H1 (cell line): ENCODE measurements at regions not wholly inside any gene's neighbourhood (a gene's known extent, or its start where the extent isn't known, plus 50 kb on each side); places are given as distances from the start of the nearest gene placed in this dataset.

Experiments
- CTCF ChIA-PET: fragments of 300-600 bp; sonication (Branson Sonifier 250); formaldehyde crosslinking; loops from one replicate; lab custom pipeline; 2021; ENCODE audit not compliant: partially characterized antibody; lab: Charles Lee
- POLR2A ChIA-PET: fragments of 300-600 bp; sonication (Branson Sonifier 250); formaldehyde crosslinking; loops from one replicate; lab custom pipeline; 2021; ENCODE audit warnings: inconsistent platforms; ENCODE audit not compliant: partially characterized antibody; lab: Charles Lee
- DNase-seq, 2 experiments: peaks; one replicate each; pipeline versions ENCODE4 v3.0.0 to v3.0.0-alpha.2; 2010 to 2022; ENCODE audit warnings: low spot score in 2 of 2, low read depth in 1 of 2, mixed read lengths in 1 of 2
- FAIRE-seq: peaks from 2 replicates; lab custom pipeline; 2011; peaks lifted over from hg19 to GRCh38; lab: Jason Lieb, UNC
- H2AFZ ChIP-seq: 2 replicates; pipeline ENCODE4 v1.8.1; 2012; ENCODE audit warnings: low read length, inconsistent platforms
- H2AK5ac ChIP-seq: 2 replicates; pipeline ENCODE4 v1.6.1; 2013; ENCODE audit warnings: low read depth, low read length
- H2BK120ac ChIP-seq: replicated peaks from 2 replicates; pipeline ENCODE3; 2013; ENCODE audit warnings: low read depth, low read length, inconsistent platforms
- H2BK12ac ChIP-seq: 2 replicates; pipeline ENCODE4 v1.6.1; 2013; ENCODE audit warnings: low read depth, low read length
- H2BK15ac ChIP-seq: 2 replicates; pipeline ENCODE4 v1.6.1; 2013; ENCODE audit warnings: low read length
- H2BK20ac ChIP-seq: 2 replicates; pipeline ENCODE4 v1.6.1; 2013; ENCODE audit warnings: low read length
- H2BK5ac ChIP-seq: 2 replicates; pipeline ENCODE4 v1.6.1; 2013; ENCODE audit warnings: low read depth, low read length
- H3K14ac ChIP-seq: 2 replicates; pipeline ENCODE4 v1.6.1; 2013; ENCODE audit warnings: inconsistent platforms; ENCODE audit not compliant: insufficient read length
- H3K18ac ChIP-seq: 2 replicates; pipeline ENCODE4 v1.6.1; 2013; ENCODE audit warnings: low read length; ENCODE audit errors: extremely low read depth
- H3K23ac ChIP-seq: 2 replicates; pipeline ENCODE4 v1.6.1; 2013; ENCODE audit warnings: inconsistent platforms; ENCODE audit not compliant: insufficient read length
- H3K23me2 ChIP-seq: 2 replicates; pipeline ENCODE4 v1.6.1; 2013; ENCODE audit warnings: low read depth, low read length
- H3K27ac ChIP-seq: 2 replicates; pipeline ENCODE4 v1.6.1; 2011; ENCODE audit warnings: low read depth, low read length, inconsistent platforms
- H3K27me3 ChIP-seq, 4 experiments: replicated peaks in 1 of 4; 1 replicate in 1 of 4; 2 replicates in 3 of 4; pipeline versions ENCODE4 v1.6.1 to v1.8.1; 2011 to 2013; ENCODE audit warnings: low read length in 3 of 4, mild to moderate bottlenecking in 3 of 4, inconsistent platforms in 2 of 4, mixed read lengths in 2 of 4, moderate library complexity in 1 of 4; ENCODE audit not compliant: control insufficient read depth in 3 of 4, insufficient read depth in 3 of 4; ENCODE audit errors: extremely low read depth in 1 of 4
- H3K36me3 ChIP-seq, 4 experiments: 2 replicates each; pipeline versions ENCODE4 v1.6.1 to v1.8.1; 2011 to 2013; ENCODE audit warnings: mild to moderate bottlenecking in 4 of 4, low read length in 3 of 4, moderate library complexity in 2 of 4, control low read depth in 1 of 4, inconsistent platforms in 1 of 4; ENCODE audit not compliant: insufficient read depth in 4 of 4, control insufficient read depth in 2 of 4
- H3K4ac ChIP-seq: replicated peaks from 2 replicates; pipeline ENCODE3; 2013; ENCODE audit warnings: low read length, low read depth, mixed read lengths, inconsistent platforms; ENCODE audit not compliant: insufficient read length
- H3K4me1 ChIP-seq, 4 experiments: replicated peaks in 1 of 4; 1 replicate in 1 of 4; 2 replicates in 3 of 4; pipeline versions ENCODE4 v1.6.1 to v1.8.1; 2011 to 2013; ENCODE audit warnings: low read length in 3 of 4, inconsistent platforms in 2 of 4, mixed read lengths in 1 of 4; ENCODE audit not compliant: insufficient read depth in 4 of 4, control insufficient read depth in 3 of 4
- H3K4me2 ChIP-seq, 2 experiments: 2 replicates each; pipeline versions ENCODE4 v1.6.1 to v1.8.1; 2011 to 2013; ENCODE audit warnings: low read depth in 2 of 2, low read length in 2 of 2, control low read depth in 1 of 2, inconsistent platforms in 1 of 2, mild to moderate bottlenecking in 1 of 2; ENCODE audit not compliant: insufficient read depth in 1 of 2
- H3K4me3 ChIP-seq, 4 experiments: fragments of 200-600, 300-600 bp in 1 of 4; sonication (generic), shearing (Covaris generic), sonication (Bioruptor Twin) in 1 of 4; 2 replicates each; pipeline versions ENCODE4 v1.5.1 to v1.8.1; 2011 to 2016; ENCODE audit warnings: low read length in 4 of 4, low read depth in 3 of 4, control low read depth in 2 of 4, inconsistent platforms in 2 of 4, mild to moderate bottlenecking in 2 of 4, mixed read lengths in 1 of 4, moderate library complexity in 1 of 4; ENCODE audit not compliant: insufficient read depth in 2 of 4; ENCODE audit errors: extremely low read depth in 1 of 4
- H3K56ac ChIP-seq: replicated peaks from 2 replicates; pipeline ENCODE3; 2013; ENCODE audit warnings: low read depth, mild to moderate bottlenecking, mixed read lengths, low read length, inconsistent platforms; ENCODE audit not compliant: insufficient read length
- H3K79me1 ChIP-seq: 2 replicates; pipeline ENCODE4 v1.6.1; 2013; ENCODE audit warnings: low read depth, low read length, control low read depth
- H3K79me2 ChIP-seq, 2 experiments: 2 replicates each; pipeline versions ENCODE4 v1.6.1 to v1.8.1; 2012 to 2013; ENCODE audit warnings: low read length in 2 of 2, mild to moderate bottlenecking in 2 of 2, inconsistent platforms in 1 of 2; ENCODE audit not compliant: insufficient read depth in 2 of 2, control insufficient read depth in 1 of 2
- H3K9ac ChIP-seq, 4 experiments: replicated peaks in 1 of 4; 1 replicate in 1 of 4; 2 replicates in 3 of 4; pipeline versions ENCODE4 v1.6.1 to v1.8.1; 2011 to 2013; ENCODE audit warnings: low read depth in 3 of 4, low read length in 3 of 4, control low read depth in 2 of 4, mild to moderate bottlenecking in 2 of 4, moderate library complexity in 2 of 4, inconsistent platforms in 1 of 4; ENCODE audit errors: extremely low read depth in 1 of 4
- H3K9me3 ChIP-seq, 2 experiments: 2 replicates each; pipeline versions ENCODE4 v1.6.1 to v1.8.1; 2012 to 2013; ENCODE audit warnings: mild to moderate bottlenecking in 2 of 2, moderate library complexity in 2 of 2, control low read depth in 1 of 2, inconsistent platforms in 1 of 2, low read depth in 1 of 2, low read length in 1 of 2, mixed read lengths in 1 of 2; ENCODE audit not compliant: insufficient read depth in 2 of 2
- H4K20me1 ChIP-seq, 2 experiments: replicated peaks in 1 of 2; 2 replicates each; pipeline versions ENCODE3 to v1.8.1; 2011 to 2013; ENCODE audit warnings: inconsistent platforms in 2 of 2, low read length in 2 of 2, mild to moderate bottlenecking in 1 of 2; ENCODE audit not compliant: insufficient read depth in 2 of 2, control insufficient read depth in 1 of 2
- H4K5ac ChIP-seq: 2 replicates; pipeline ENCODE4 v1.6.1; 2013; ENCODE audit warnings: low read length, low read depth, mixed read lengths, inconsistent platforms; ENCODE audit not compliant: insufficient read length
- H4K8ac ChIP-seq: 2 replicates; pipeline ENCODE4 v1.8.0; 2013; ENCODE audit warnings: mild to moderate bottlenecking, moderate library complexity, low read length, inconsistent platforms; ENCODE audit not compliant: insufficient read depth; ENCODE audit errors: extremely low read depth
- H4K91ac ChIP-seq: replicated peaks from 2 replicates; pipeline ENCODE3; 2013; ENCODE audit warnings: low read length, mixed read lengths, inconsistent platforms; ENCODE audit not compliant: insufficient read length
- GABPA ChIP-seq: IDR thresholded peaks from 2 replicates; pipeline ENCODE4 v1.6.1; 2011; ENCODE audit warnings: mild to moderate bottlenecking, low read length, moderate library complexity, borderline replicate concordance; ENCODE audit not compliant: insufficient read depth
- JUND ChIP-seq: IDR thresholded peaks from 2 replicates; pipeline ENCODE4 v1.6.1; 2011; ENCODE audit warnings: mild to moderate bottlenecking, improper control_type of control experiment, low read length
- KDM1A ChIP-seq: fragments of 200-600, 300-600 bp; sonication (generic); IDR thresholded peaks from 2 replicates; pipeline ENCODE4 v1.7.1; 2016; ENCODE audit warnings: mild to moderate bottlenecking, low read length, borderline replicate concordance
- MAFK ChIP-seq: IDR thresholded peaks from 2 replicates; pipeline ENCODE4 v1.6.1; 2012; ENCODE audit warnings: low read depth, mild to moderate bottlenecking, improper control_type of control experiment, low read length
- NANOG ChIP-seq: IDR thresholded peaks from 2 replicates; pipeline ENCODE4 v1.6.1; 2011; ENCODE audit warnings: low read length, low read depth, mild to moderate bottlenecking, inconsistent platforms; ENCODE audit not compliant: insufficient read depth, poor library complexity, severe bottlenecking
- POLR2AphosphoS5 ChIP-seq: IDR thresholded peaks from 2 replicates; pipeline ENCODE4 v1.6.1; 2011; ENCODE audit warnings: low read depth, low read length
- POU5F1 ChIP-seq: IDR thresholded peaks from 2 replicates; pipeline ENCODE4 v1.6.1; 2011; ENCODE audit warnings: low read depth, mild to moderate bottlenecking, low read length, moderate library complexity
- SP1 ChIP-seq: IDR thresholded peaks from 2 replicates; pipeline ENCODE4 v1.6.1; 2011; ENCODE audit warnings: low read depth, low read length
- SP2 ChIP-seq: IDR thresholded peaks from 2 replicates; pipeline ENCODE4 v1.6.1; 2012; ENCODE audit warnings: mild to moderate bottlenecking, low read length, inconsistent platforms
- TCF12 ChIP-seq: IDR thresholded peaks from 2 replicates; pipeline ENCODE4 v1.6.1; 2011; ENCODE audit warnings: low read depth, mild to moderate bottlenecking, low read length
- WGBS, 2 experiments: shearing (Covaris generic) in 1 of 2; methylation state at CpG; one replicate each; pipeline versions ENCODE4 v1.1.6 to v1.1.7; 2013 to 2015; ENCODE audit warnings: low lambda C conversion rate in 2 of 2, mixed read lengths in 2 of 2, inconsistent platforms in 1 of 2, low coverage in 1 of 2, missing lambda C conversion rate in 1 of 2; ENCODE audit not compliant: insufficient replicate concordance in 2 of 2, insufficient coverage in 1 of 2, insufficient read length in 1 of 2; ENCODE audit errors: extremely low coverage in 1 of 2, missing lambda C conversion rate in 1 of 2; 5-methylcytosine and 5-hydroxymethylcytosine counted together

DNA sequence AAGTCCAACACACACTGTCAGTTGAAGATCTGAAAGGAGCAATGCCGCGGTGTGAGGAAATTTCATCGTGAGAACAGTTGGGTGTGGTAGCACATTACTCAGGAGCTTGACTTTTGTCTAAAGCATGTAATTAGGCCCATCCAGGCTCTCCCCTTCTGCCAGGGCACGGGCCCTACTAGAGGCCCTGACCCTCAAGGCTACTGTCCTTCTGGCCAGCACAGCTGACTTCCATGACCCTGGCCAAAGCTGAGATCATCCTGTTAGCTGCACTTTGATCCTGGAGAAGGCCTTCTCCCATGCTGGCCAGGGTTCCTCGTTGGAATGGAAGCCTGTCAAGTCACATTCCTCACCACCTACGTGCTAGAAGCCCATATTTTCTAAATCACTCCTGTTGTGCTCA, 77.8 kb upstream of the SLC1A3 start:
- CTCF ChIA-PET, result interaction anchor here (0.5 to 1.2 kb wide), 3 partner anchors 90 to 126 kb away, joined by 3 read pairs; no protein-coding TSS in a partner anchor

More for the DNA sequence above, 77.8 kb upstream of the SLC1A3 start:
- no peak overlapping the region for H3K4me2 ChIP-seq
- DNase-seq (no peak), FAIRE-seq (no peak)
- H4K20me1 ChIP-seq, result peaks cover 0 to under 1% of the 10 kb centered on the region in 2 experiments
- no peaks in the 10 kb centered on the region for H3K4me1 ChIP-seq
- no peak overlapping the region for H2BK5ac ChIP-seq
- no peak overlapping the region for H2BK120ac ChIP-seq
- POLR2A ChIA-PET, result no interaction called here
- H4K91ac ChIP-seq, result no peak overlapping the region
- 88% methylated on average over 5 of the region's 6 CpGs; no CpG with 5 or more reads in 1 of the 2 experiments for WGBS, 2 experiments
- H3K4me3 ChIP-seq, result no peak overlapping the region
- H3K18ac ChIP-seq, result 0 out of 2 replicates have a peak overlapping the region, but pooled peaks have one; percentile 11
- no peak overlapping the region for H3K23ac ChIP-seq
- H2AK5ac ChIP-seq, result no peak overlapping the region
- no peak overlapping the region for H3K56ac ChIP-seq
- no peaks in the 10 kb centered on the region for H3K79me1 ChIP-seq
- no peak overlapping the region for H4K8ac ChIP-seq
- H3K23me2 ChIP-seq, result no peaks in the 10 kb centered on the region
- no peaks in the 10 kb centered on the region for H3K9me3 ChIP-seq
- H3K79me2 ChIP-seq, result no peaks in the 10 kb centered on the region
- H2BK15ac ChIP-seq, result no peak overlapping the region
- no peak overlapping the region for H3K4ac ChIP-seq
- H3K36me3 ChIP-seq, result no peaks in the 10 kb centered on the region
- H4K5ac ChIP-seq, result no peak overlapping the region
- no peak overlapping the region for H3K9ac ChIP-seq
- no peaks in the 10 kb centered on the region for H3K27me3 ChIP-seq
- H2AFZ ChIP-seq, result no peak overlapping the region; the same call in 1 of the 2 replicates
- no peak overlapping the region for H3K27ac ChIP-seq
- TF ChIP-seq MAFK (no peak), GABPA (no peak), KDM1A (no peak), JUND (no peak), TCF12 (no peak), POLR2AphosphoS5 (no peak), NANOG (no peak), POU5F1 (no peak), SP2 (no peak), SP1 (no peak)
- no peak overlapping the region for H2BK20ac ChIP-seq
- H3K14ac ChIP-seq, result no peak overlapping the region
- no peak overlapping the region for H2BK12ac ChIP-seq
